DND-41 (cell line): ENCODE measurements at regions not wholly inside any gene's neighbourhood (a gene's known extent, or its start where the extent isn't known, plus 50 kb on each side); places are given as distances from the start of the nearest gene placed in this dataset.

Experiments used
- ATAC-seq: fragments of 200-7000 bp; cut with Tn5 transposase; 3 replicates; pipeline ENCODE4 v1.9.1; 2021; ENCODE audit warnings: low read depth; ENCODE audit not compliant: insufficient read depth
- DNase-seq: peaks from one replicate; pipeline ENCODE4 v3.0.0-alpha.2; 2020
- H2AFZ ChIP-seq: 2 replicates; pipeline ENCODE4 v1.6.0; 2012; ENCODE audit warnings: low read depth, low read length
- H3K27ac ChIP-seq: 2 replicates; pipeline ENCODE4 v1.5.1; 2012; ENCODE audit warnings: low read length, inconsistent platforms
- H3K27me3 ChIP-seq: fragments of 200-600 bp; sonication (generic); 2 replicates; pipeline ENCODE4 v1.6.0; 2012; ENCODE audit warnings: low read length, mild to moderate bottlenecking, inconsistent platforms; ENCODE audit not compliant: insufficient read depth, poor library complexity
- H3K36me3 ChIP-seq: 2 replicates; pipeline ENCODE4 v1.5.1; 2012; ENCODE audit warnings: low read length, inconsistent platforms; ENCODE audit not compliant: insufficient read depth
- H3K4me1 ChIP-seq: 2 replicates; pipeline ENCODE4 v1.5.1; 2012; ENCODE audit warnings: mild to moderate bottlenecking, low read length; ENCODE audit not compliant: insufficient read depth
- H3K4me2 ChIP-seq: 2 replicates; pipeline ENCODE4 v1.6.0; 2012; ENCODE audit warnings: mild to moderate bottlenecking, moderate library complexity, low read length, inconsistent platforms; ENCODE audit not compliant: insufficient read depth
- H3K4me3 ChIP-seq, 2 experiments: fragments of 200-600 bp in 1 of 2; shearing (Covaris generic) in 1 of 2; 2 replicates each; pipeline ENCODE4 v1.5.1; 2012 to 2016; ENCODE audit warnings: inconsistent platforms in 2 of 2, low read length in 2 of 2, mild to moderate bottlenecking in 2 of 2, low read depth in 1 of 2, moderate library complexity in 1 of 2
- H3K79me2 ChIP-seq: 2 replicates; pipeline ENCODE4 v1.6.0; 2012; ENCODE audit warnings: low read length, inconsistent platforms; ENCODE audit not compliant: insufficient read depth
- H3K9ac ChIP-seq: 2 replicates; pipeline ENCODE4 v1.6.0; 2012; ENCODE audit warnings: low read depth, mild to moderate bottlenecking, inconsistent platforms, low read length, moderate library complexity
- H3K9me3 ChIP-seq: 2 replicates; pipeline ENCODE4 v1.5.1; 2012; ENCODE audit warnings: low read length, moderate library complexity, mild to moderate bottlenecking, inconsistent platforms; ENCODE audit not compliant: insufficient read depth, severe bottlenecking
- H4K20me1 ChIP-seq: 2 replicates; pipeline ENCODE4 v1.6.0; 2012; ENCODE audit warnings: low read length; ENCODE audit not compliant: insufficient read depth
- CTCF ChIP-seq: IDR thresholded peaks from 2 replicates; pipeline ENCODE4 v1.5.1; 2012; ENCODE audit warnings: borderline replicate concordance, low read length, moderate library complexity, mild to moderate bottlenecking; ENCODE audit not compliant: poor library complexity, severe bottlenecking; ENCODE audit errors: extremely low read depth
- EZH2 ChIP-seq: IDR thresholded peaks from 3 replicates; pipeline ENCODE4 v1.6.1; 2012; ENCODE audit warnings: borderline replicate concordance, low read depth, mild to moderate bottlenecking, moderate library complexity, low read length, inconsistent platforms; ENCODE audit not compliant: severe bottlenecking

- H3K4me2 ChIP-seq = no peak overlapping the region
- no peak overlapping the region for H3K4me3 ChIP-seq
- no peak for ATAC-seq
- H3K4me1 ChIP-seq = no peaks in the 10 kb centered on the region
- H3K27me3 ChIP-seq = no peaks in the 10 kb centered on the region
- H3K9me3 ChIP-seq = no peaks in the 10 kb centered on the region
- no peaks in the 10 kb centered on the region for H4K20me1 ChIP-seq
- H3K79me2 ChIP-seq = no peaks in the 10 kb centered on the region
- H3K9ac ChIP-seq = no peak overlapping the region
- H3K36me3 ChIP-seq = no peaks in the 10 kb centered on the region
- no peak overlapping the region for H2AFZ ChIP-seq
- no peak for DNase-seq
- TF ChIP-seq EZH2 (no peak), CTCF (no peak)
- no peak overlapping the region for H3K27ac ChIP-seq
Measured at GRCh38 chr1:82840192-82840591, 1039.5 kb downstream of the ADGRL2 start.

GRCh38 chr1:82837766-82838465 is 1037.2 kb downstream of the ADGRL2 start:
- H3K27me3 ChIP-seq = no peaks in the 10 kb centered on the region
- no peak overlapping the region for H2AFZ ChIP-seq
- H3K36me3 ChIP-seq = no peaks in the 10 kb centered on the region
- no peak overlapping the region for H3K4me3 ChIP-seq
- ATAC-seq (no peak), DNase-seq (no peak)
- no peaks in the 10 kb centered on the region for H3K9me3 ChIP-seq
- no peaks in the 10 kb centered on the region for H3K79me2 ChIP-seq
- H3K4me2 ChIP-seq = no peak overlapping the region
- TF ChIP-seq CTCF = no peak
- no peak overlapping the region for H3K9ac ChIP-seq
- H3K27ac ChIP-seq = no peak overlapping the region
- no peaks in the 10 kb centered on the region for H4K20me1 ChIP-seq
- no peaks in the 10 kb centered on the region for H3K4me1 ChIP-seq

DNA sequence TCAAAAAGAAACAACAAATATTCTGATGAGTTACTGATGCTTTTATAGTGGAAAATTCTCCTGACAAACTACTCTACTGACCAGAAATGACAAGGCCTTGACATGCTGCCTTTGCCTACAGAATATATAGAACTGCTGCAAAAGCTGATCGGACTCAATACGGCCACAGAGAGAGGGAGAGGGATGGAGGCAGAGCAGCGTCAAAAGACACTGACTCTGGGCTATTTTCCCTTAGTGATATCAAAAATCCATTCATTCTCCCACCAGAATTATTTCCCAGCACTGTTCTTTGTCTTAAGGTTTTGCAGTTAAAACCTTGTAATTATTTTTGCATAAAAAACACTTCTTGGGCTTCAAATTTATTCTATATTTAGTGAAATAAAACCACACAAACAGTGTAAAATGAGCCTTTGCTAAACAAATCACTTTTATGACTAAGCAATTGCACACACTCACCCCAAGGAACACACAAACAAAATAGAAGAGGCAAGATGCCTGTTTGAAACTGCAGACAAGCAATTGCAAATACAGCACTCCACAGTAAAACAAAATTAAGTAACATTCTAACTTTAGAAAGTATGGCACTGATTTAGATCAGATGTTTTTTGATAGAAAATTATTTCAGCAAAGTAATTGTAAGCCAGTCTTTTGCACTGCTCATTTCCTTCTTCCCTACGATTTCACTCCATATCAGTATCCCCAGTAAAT is 1036.4 kb downstream of the ADGRL2 start:
- ATAC-seq (no peak), DNase-seq (no peak)
- Histone ChIP-seq H3K27ac (no peak overlapping the region), H3K4me3 (no peak overlapping the region), H3K4me2 (no peak overlapping the region), H3K9ac (no peak overlapping the region), H2AFZ (no peak overlapping the region), H3K4me1 (no peaks in the 10 kb centered on the region), H3K79me2 (no peaks in the 10 kb centered on the region), H4K20me1 (no peaks in the 10 kb centered on the region), H3K36me3 (no peaks in the 10 kb centered on the region), H3K27me3 (no peaks in the 10 kb centered on the region), H3K9me3 (no peaks in the 10 kb centered on the region)
- TF ChIP-seq EZH2 (no peak), CTCF (no peak)
